ENCODE measurements at regions not wholly inside any gene's neighbourhood (a gene's known extent, or its start where the extent isn't known, plus 50 kb on each side); places are given as distances from the start of the nearest gene placed in this dataset.

DNA sequence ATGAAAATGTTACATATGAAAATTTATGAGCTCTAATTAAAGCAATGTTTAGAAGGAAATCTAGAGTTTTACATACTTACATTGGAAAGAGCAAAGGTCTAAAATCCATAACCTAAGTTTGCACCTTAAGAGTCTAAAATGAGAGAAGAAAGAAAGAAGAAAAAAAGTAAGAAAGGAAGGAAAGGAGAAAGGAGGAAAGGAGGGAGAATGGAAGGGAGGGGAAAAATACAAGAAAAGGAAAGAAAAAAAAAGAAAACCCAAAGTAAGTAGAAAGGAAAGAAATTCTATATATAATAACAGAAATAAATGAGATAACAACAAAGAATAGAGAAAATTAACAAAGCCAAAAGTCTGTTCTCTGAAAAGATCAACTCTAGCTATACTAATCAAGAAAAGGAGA is 122.6 kb downstream of the BCL2L11 start:
- TF ChIP-seq POU2F2 (IDR thresholded peaks at IDR 0.05; ENCODE audit: low read depth, low read length) = no peak
- TF ChIP-seq POLR2AphosphoS5 (IDR thresholded peaks at IDR 0.05; ENCODE audit: low read depth, low read length) = no peak
- no peak for TF ChIP-seq POLR2A (IDR thresholded peaks at IDR 0.05; ENCODE audit: low read depth, low read length)
- TF ChIP-seq TAF1 (IDR thresholded peaks at IDR 0.05; ENCODE audit: low read depth, low read length) = no peak
- TF ChIP-seq SPI1 (IDR thresholded peaks at IDR 0.05; ENCODE audit: low read depth, low read length) = no peak
- TF ChIP-seq PAX5 (IDR thresholded peaks at IDR 0.05; ENCODE audit: insufficient read depth, low read length, severe bottlenecking) = no peak

All from GM12891 (cell line).